GM20431 (cell line): ENCODE measurements at regions not wholly inside any gene's neighbourhood (a gene's known extent, or its start where the extent isn't known, plus 50 kb on each side); places are given as distances from the start of the nearest gene placed in this dataset.

Source experiments
- in situ Hi-C: fragments of 300-500 bp; cut with MseI, MboI; formaldehyde crosslinking; loops from one replicate; pipeline ENCODE4 v1.15.0; 2020; ENCODE audit warnings: low sequenced_read_pairs; ENCODE audit not compliant: unreplicated experiment

DNA sequence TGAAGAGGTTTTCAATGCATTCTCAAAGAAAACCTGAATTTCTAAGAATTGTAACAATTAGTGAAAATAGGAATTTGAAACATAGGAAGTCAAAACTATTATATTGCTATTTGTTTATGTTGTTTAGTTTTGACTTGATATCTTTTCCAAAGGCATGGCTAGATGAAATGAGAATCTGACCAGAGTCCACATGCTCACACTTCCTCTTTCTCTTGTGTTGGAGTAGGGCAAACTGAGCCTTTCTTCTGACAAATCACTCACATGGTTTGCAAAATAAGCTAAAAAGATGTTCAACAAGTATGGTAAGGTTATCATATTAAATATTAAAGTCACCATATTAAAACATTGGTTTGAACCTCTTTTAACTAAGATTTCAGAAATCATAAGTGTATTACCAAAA, 512.6 kb downstream of the ISL1 start:
- in situ Hi-C loops: no loop called here

DNA sequence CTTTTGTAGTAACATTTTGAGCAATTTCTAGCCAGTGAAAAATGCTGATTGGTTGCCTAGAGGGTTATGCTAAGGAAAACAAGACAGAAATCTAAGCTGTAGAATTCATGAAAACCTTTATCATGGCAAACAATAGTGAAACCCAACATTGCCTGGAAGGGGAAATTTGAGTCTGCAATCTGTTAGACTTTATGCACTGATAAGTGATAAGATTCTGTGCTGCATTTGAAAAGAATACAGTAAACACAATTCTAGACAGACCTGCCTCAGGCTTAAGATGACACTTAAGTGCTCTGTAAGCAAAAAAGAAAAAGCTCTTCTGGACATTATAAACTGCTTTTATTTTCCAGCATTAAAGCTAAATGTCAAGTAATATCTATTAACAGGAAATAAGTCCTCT, 519.3 kb downstream of the ISL1 start:
- in situ Hi-C loops: no loop called here

DNA sequence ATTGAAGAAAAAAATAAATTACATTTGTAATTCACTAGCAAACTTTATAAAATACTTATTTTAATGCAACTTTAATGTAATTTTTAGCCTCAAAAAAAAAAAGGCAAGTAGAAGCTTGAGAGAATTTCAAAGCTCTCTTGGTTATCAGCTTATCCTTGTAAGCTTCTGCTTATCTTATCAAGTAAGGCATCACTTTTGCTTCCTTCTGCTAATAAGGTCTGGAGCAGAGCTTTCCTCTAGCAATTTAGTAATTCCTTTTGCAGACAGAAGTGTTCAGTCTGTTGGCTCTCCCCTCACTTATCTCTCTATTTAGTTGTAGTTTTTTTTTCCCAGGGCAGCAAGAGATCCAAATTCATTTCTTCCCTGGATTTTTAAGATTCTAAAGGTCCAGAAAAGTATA, 525.0 kb downstream of the ISL1 start:
- in situ Hi-C loops: no loop called here

- in situ Hi-C loops: no loop called here
Observed at GRCh38 chr5:51944500-51945125, 561.4 kb downstream of the ISL1 start.

DNA sequence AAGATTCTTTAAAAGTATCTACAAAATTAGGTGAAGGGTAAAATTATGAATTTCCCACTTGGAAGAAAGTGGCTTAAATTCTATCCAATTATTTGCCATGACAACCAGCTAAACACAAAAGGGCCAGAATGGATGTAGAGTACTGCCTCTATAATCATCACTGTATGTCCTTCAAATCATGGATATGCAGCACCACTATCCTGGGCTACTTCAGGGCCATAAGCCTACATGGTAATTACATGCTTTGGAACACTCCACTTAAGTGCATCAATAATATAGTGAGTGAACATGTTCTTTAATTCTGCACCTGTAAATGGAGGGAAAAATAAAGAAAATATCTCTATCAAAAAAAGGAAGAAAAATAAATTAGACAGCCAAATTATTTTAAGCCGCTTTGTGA, 575.2 kb downstream of the ISL1 start:
- in situ Hi-C loops: no loop called here

- in situ Hi-C loops: no loop called here
Observed at GRCh38 chr5:51960617-51961121, 577.4 kb downstream of the ISL1 start.

DNA sequence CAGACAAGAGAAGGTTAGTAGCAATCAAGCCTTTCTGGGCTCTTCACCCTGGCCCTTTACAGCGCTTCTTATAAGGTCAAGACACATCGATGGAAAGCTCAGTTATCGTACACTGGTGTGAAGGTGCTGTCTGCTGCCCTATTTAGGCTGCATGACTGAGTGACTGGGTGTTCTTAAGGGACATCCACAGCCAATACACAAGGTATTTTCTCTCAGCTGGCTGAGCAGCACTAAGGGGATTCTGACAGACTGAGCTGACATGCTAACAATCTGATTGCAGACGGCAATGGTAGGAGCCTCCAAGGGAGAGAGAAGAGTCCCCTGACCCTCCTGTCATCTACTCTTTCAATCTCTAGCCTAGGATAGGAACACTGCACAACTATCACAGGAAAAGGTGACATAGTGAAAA, 577.9 kb downstream of the ISL1 start:
- in situ Hi-C loops: no loop called here

DNA sequence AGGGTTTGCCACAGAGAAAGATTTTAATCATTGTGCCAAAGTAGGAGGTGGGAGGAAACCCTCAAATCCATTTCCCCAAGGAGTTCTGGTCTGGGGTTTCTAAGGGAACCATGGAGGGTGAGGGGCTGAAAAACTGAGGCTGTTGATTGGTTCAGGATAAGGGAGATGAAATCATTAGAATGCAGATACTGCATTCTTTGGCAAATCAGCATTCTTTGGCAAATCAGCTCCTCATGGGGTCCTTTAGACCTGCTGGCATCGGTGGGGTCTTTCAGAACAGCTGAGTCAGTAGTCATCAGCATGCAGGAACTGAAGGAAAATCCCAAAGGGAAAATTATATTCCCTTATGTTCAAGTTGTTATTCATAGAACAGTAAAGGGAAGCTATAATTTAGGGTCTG, 585.5 kb downstream of the ISL1 start:
- in situ Hi-C loops: no loop called here

- in situ Hi-C loops: loop anchor here (25.0 kb wide), 1 partner anchor 1013 kb away; no protein-coding TSS in a partner anchor
Observed at GRCh38 chr5:51974834-51975233, 591.6 kb downstream of the ISL1 start.

- in situ Hi-C loops: loop anchor here (25.0 kb wide), 1 partner anchor 1015 kb away; no protein-coding TSS in a partner anchor
Observed at GRCh38 chr5:51977014-51977413, 593.8 kb downstream of the ISL1 start.

- in situ Hi-C loops: loop anchor here (25.0 kb wide), 1 partner anchor 1021 kb away; no protein-coding TSS in a partner anchor
Observed at GRCh38 chr5:51983161-51983560, 599.9 kb downstream of the ISL1 start.

DNA sequence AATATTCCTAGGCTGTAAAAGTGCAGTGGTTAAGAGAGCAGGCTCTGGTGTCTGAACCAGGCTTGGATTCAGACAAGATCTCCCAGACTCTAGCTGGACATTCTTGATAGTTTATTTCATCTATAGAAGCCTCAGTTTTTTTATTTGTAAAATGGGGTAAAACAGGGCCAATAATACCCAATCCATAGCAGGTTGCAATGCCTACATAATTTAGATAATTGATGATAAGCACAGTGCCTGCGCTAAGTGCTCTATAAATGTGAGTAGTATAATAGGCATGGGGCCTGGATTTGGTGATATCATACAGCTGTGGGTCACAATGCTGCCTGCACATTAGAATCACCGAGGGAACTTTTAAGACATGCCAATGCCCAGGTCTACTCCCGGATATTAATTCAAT, 603.5 kb downstream of the ISL1 start:
- in situ Hi-C loops: loop anchor here (25.0 kb wide), 1 partner anchor 1024 kb away; no protein-coding TSS in a partner anchor

- in situ Hi-C loops: loop anchor here (25.0 kb wide), 1 partner anchor 1025 kb away; no protein-coding TSS in a partner anchor
Observed at GRCh38 chr5:51987239-51987638, 604.0 kb downstream of the ISL1 start.

DNA sequence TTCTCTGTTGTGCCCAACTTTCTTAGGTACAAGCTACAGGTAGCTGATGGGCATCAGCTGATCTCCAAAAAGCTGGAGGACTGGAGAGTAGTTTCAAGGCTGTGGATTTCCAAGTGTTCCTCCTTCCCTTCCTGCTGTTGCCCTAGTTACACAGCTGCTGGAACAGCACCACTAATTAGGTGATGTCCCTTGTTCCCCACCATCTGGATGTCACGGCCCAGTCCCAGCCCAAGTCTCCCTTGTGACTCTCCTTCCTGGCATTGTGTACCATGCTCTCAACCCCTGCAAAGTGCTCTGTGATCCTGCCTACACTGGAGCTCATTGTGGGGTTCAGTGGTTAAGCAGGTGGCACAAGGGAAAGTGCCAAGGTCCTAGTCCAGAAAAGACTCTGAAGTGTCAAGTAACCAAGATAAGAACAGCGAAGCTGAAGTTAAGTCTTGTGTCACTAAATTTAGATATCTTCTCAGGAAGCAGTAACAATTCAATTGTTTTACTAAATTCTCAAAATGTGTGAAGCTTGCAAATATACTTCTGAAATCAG, 604.5 kb downstream of the ISL1 start:
- in situ Hi-C loops: loop anchor here (25.0 kb wide), 1 partner anchor 1025 kb away; no protein-coding TSS in a partner anchor

- in situ Hi-C loops: loop anchor here (25.0 kb wide), 1 partner anchor 1026 kb away; no protein-coding TSS in a partner anchor
Observed at GRCh38 chr5:51988634-51989033, 605.4 kb downstream of the ISL1 start.

DNA sequence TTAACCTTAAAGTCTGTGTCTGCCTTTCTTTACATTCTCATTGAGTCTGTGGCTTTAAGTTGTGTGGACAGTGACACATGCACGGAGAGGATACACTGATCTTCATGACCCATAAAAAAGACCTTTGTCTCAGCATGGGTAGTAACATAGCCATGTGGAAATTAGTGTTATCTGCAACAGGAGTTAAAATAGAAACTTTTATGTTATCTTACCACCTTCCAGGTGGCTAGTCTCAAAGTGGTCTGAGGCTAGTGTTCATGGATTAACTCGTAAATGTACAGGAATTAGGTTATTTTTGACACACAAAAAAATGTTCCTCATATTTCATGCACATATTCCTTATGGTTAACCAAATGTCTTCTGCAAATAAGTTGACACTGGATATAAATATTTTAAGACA, 607.0 kb downstream of the ISL1 start:
- in situ Hi-C loops: loop anchor here (25.0 kb wide), 1 partner anchor 1028 kb away; no protein-coding TSS in a partner anchor

GRCh38 chr5:51990661-51991180, 607.5 kb downstream of the ISL1 start:
- in situ Hi-C loops: loop anchor here (25.0 kb wide), 1 partner anchor 1028 kb away; no protein-coding TSS in a partner anchor

DNA sequence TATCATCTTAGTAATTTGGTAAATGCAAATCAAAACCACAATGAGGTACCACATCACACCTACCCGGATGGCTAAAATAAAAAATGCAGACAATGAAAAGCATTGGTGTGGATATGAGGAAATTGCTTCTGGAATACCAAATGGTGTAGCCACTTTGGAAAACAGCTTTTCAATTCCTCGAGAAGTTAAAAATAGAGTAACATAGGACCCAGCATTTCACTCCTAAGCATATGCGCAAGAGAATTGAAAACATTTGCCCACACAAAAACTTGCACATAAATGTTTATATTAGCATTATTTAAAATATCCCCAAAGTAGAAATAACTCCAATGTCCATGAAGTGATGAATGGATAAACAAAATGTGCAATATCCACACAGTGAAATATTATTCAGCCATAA, 608.7 kb downstream of the ISL1 start:
- in situ Hi-C loops: loop anchor here (25.0 kb wide), 1 partner anchor 1030 kb away; no protein-coding TSS in a partner anchor

DNA sequence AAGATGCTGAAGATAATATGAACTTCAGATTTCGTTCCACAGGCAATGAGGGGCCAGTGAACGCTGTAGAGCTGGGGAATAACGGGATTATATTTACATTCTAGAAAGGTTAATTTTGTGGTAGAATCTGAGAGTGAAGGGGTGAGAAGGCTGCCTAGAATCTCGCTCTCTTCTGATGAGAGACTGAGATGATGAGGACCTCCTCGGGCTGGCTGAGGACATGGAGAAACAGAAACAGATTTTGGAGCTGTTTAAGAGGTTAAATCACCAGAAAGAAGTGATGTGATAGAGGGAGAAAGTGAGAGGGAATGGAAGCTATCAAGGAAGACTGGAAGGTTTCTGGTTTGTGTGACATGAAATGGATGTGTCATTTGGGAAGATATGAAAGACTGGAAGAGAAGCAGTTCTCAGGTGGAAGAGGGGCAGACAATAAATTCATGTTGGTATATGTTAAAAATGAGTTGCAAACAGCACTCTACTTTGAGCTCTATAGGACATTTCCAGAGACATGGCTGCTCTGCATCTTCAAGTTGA, 612.6 kb downstream of the ISL1 start:
- in situ Hi-C loops: loop anchor here (25.0 kb wide), 1 partner anchor 1034 kb away; no protein-coding TSS in a partner anchor

GRCh38 chr5:51996356-51996861, 613.2 kb downstream of the ISL1 start:
- in situ Hi-C loops: loop anchor here (25.0 kb wide), 1 partner anchor 1034 kb away; no protein-coding TSS in a partner anchor
